IMR-90 (cell line): ENCODE measurements at regions not wholly inside any gene's neighbourhood (a gene's known extent, or its start where the extent isn't known, plus 50 kb on each side); places are given as distances from the start of the nearest gene placed in this dataset.
A peak's percentile ranks its signal among the peaks of the same experiment; 100 is the strongest.

Source experiments
- ATAC-seq: fragments of 200-7000 bp; cut with Tn5 transposase; 2 replicates; pipeline ENCODE4 v1.9.1; 2020; ENCODE audit warnings: low read depth, mild to moderate bottlenecking, moderate library complexity
- BruUV-seq: library from RNA; stranded (reverse); fragments of 400-500 nt; replicated peaks from 2 replicates; lab custom pipeline; 2021; lab: Mats Ljungman, UMichigan
- CTCF ChIA-PET: fragments of 300-600 bp; formaldehyde crosslinking; extraction: SDS; loops from one replicate; lab custom pipeline; 2021; ENCODE audit warnings: antibody characterized with exemption; lab: Yijun Ruan, JAX
- POLR2A ChIA-PET: fragments of 300-600 bp; sonication (Branson Sonifier 250); formaldehyde crosslinking; loops from one replicate; lab custom pipeline; 2022; ENCODE audit warnings: antibody characterized with exemption; ENCODE audit not compliant: unreplicated experiment; lab: Charles Lee
- DNase-seq: peaks from one replicate; pipeline ENCODE4 v3.0.0; 2013
- H2AFZ ChIP-seq: replicated peaks from 2 replicates; pipeline ENCODE3; 2013; ENCODE audit warnings: low read length, mild to moderate bottlenecking; ENCODE audit not compliant: poor library complexity
- H2AK5ac ChIP-seq: 2 replicates; pipeline ENCODE4 v1.6.1; 2013; ENCODE audit warnings: low read depth, low read length, inconsistent platforms
- H2AK9ac ChIP-seq: replicated peaks from 2 replicates; pipeline ENCODE3; 2013; ENCODE audit warnings: mild to moderate bottlenecking, low read depth, low read length, moderate library complexity; ENCODE audit not compliant: poor library complexity
- H2BK120ac ChIP-seq: 2 replicates; pipeline ENCODE4 v1.6.1; 2013; ENCODE audit warnings: low read depth, low read length, inconsistent platforms
- H2BK15ac ChIP-seq: 3 replicates; pipeline ENCODE4 v1.6.1; 2013; ENCODE audit warnings: low read depth, low read length, inconsistent platforms
- H2BK20ac ChIP-seq: 2 replicates; pipeline ENCODE4 v1.6.1; 2013; ENCODE audit warnings: low read depth, mild to moderate bottlenecking, inconsistent platforms, low read length, moderate library complexity
- H2BK5ac ChIP-seq: 2 replicates; pipeline ENCODE4 v1.6.1; 2013; ENCODE audit warnings: mild to moderate bottlenecking, low read depth, low read length, inconsistent platforms; ENCODE audit not compliant: poor library complexity, severe bottlenecking
- H3K14ac ChIP-seq: replicated peaks from 2 replicates; pipeline ENCODE4 v1.6.1; 2013; ENCODE audit warnings: low read depth, low read length, inconsistent platforms
- H3K18ac ChIP-seq: 2 replicates; pipeline ENCODE4 v1.6.1; 2013; ENCODE audit warnings: low read depth, low read length, control low read depth
- H3K23ac ChIP-seq: 2 replicates; pipeline ENCODE4 v1.6.1; 2013; ENCODE audit warnings: low read depth, low read length, inconsistent platforms
- H3K27ac ChIP-seq: 2 replicates; pipeline ENCODE4 v1.5.1; 2013; ENCODE audit warnings: mild to moderate bottlenecking, control low read depth, low read length; ENCODE audit not compliant: insufficient read depth
- H3K27me3 ChIP-seq: 2 replicates; pipeline ENCODE4 v1.6.1; 2013; ENCODE audit warnings: low read length; ENCODE audit not compliant: control insufficient read depth, insufficient read depth
- H3K36me3 ChIP-seq: 2 replicates; pipeline ENCODE4 v1.6.1; 2013; ENCODE audit warnings: low read length, mixed read lengths; ENCODE audit not compliant: control insufficient read depth, insufficient read depth
- H3K4ac ChIP-seq: 2 replicates; pipeline ENCODE4 v1.6.1; 2013; ENCODE audit warnings: low read depth, low read length, inconsistent platforms
- H3K4me1 ChIP-seq: 2 replicates; pipeline ENCODE4 v1.6.1; 2013; ENCODE audit warnings: low read length, mixed read lengths; ENCODE audit not compliant: control insufficient read depth, insufficient read depth
- H3K4me2 ChIP-seq: 2 replicates; pipeline ENCODE4 v1.6.1; 2013; ENCODE audit warnings: low read depth, mild to moderate bottlenecking, control low read depth, low read length, moderate library complexity
- H3K4me3 ChIP-seq: 2 replicates; pipeline ENCODE4 v1.5.1; 2013; ENCODE audit warnings: low read depth, mild to moderate bottlenecking, control low read depth, low read length, moderate library complexity; ENCODE audit not compliant: insufficient read depth
- H3K56ac ChIP-seq: 2 replicates; pipeline ENCODE4 v1.6.1; 2013; ENCODE audit warnings: low read length, inconsistent platforms; ENCODE audit not compliant: insufficient read depth; ENCODE audit errors: extremely low read depth
- H3K79me1 ChIP-seq, 2 experiments: 2 replicates each; pipeline ENCODE4 v1.6.1; 2013; ENCODE audit warnings: low read length in 2 of 2, inconsistent platforms in 1 of 2, low read depth in 1 of 2
- H3K9ac ChIP-seq: 2 replicates; pipeline ENCODE4 v1.6.1; 2013; ENCODE audit warnings: low read depth, low read length, control low read depth
- H3K9me1 ChIP-seq: 2 replicates; pipeline ENCODE4 v1.6.1; 2013; ENCODE audit warnings: low read length, inconsistent platforms; ENCODE audit not compliant: insufficient read depth
- H3K9me3 ChIP-seq: 2 replicates; pipeline ENCODE4 v1.6.1; 2013; ENCODE audit warnings: low read length; ENCODE audit not compliant: control insufficient read depth, insufficient read depth
- H4K20me1 ChIP-seq: 2 replicates; pipeline ENCODE4 v1.6.1; 2013; ENCODE audit warnings: low read length, inconsistent platforms; ENCODE audit not compliant: insufficient read depth
- H4K5ac ChIP-seq: 2 replicates; pipeline ENCODE4 v1.6.1; 2013; ENCODE audit warnings: mild to moderate bottlenecking, low read depth, low read length, control low read depth
- H4K8ac ChIP-seq, 2 experiments: 2 replicates each; pipeline ENCODE4 v1.6.1; 2013; ENCODE audit warnings: low read depth in 2 of 2, low read length in 2 of 2, control low read depth in 1 of 2, inconsistent platforms in 1 of 2
- H4K91ac ChIP-seq: 2 replicates; pipeline ENCODE4 v1.6.1; 2013; ENCODE audit warnings: low read depth, low read length, inconsistent platforms; ENCODE audit not compliant: insufficient read depth
- BHLHE40 ChIP-seq: fragments of 150-350 bp; IDR thresholded peaks from 2 replicates; pipeline ENCODE4 v1.6.1; 2016; ENCODE audit warnings: mild to moderate bottlenecking, low read depth, low read length
- CEBPB ChIP-seq: IDR thresholded peaks from 2 replicates; pipeline ENCODE4 v1.6.1; 2012; ENCODE audit warnings: low read depth, low read length, improper control_type of control experiment
- ELK1 ChIP-seq: fragments of 150-350 bp; IDR thresholded peaks from 2 replicates; pipeline ENCODE4 v1.6.1; 2016; ENCODE audit warnings: low read depth, mild to moderate bottlenecking, low read length, moderate library complexity, borderline replicate concordance
- MAFK ChIP-seq: IDR thresholded peaks from 2 replicates; pipeline ENCODE4 v1.6.1; 2012; ENCODE audit warnings: low read depth, low read length, improper control_type of control experiment
- MAZ ChIP-seq: IDR thresholded peaks from 2 replicates; pipeline ENCODE4 v1.6.1; 2012; ENCODE audit warnings: low read depth, mild to moderate bottlenecking, low read length, improper control_type of control experiment, moderate library complexity, borderline replicate concordance
- NFE2L2 ChIP-seq: fragments of 150-350 bp; IDR thresholded peaks from 2 replicates; pipeline ENCODE4 v1.6.1; 2016; ENCODE audit warnings: low read depth, mild to moderate bottlenecking, low read length
- POLR2A ChIP-seq: IDR thresholded peaks from 2 replicates; pipeline ENCODE4 v1.6.1; 2012; ENCODE audit warnings: mild to moderate bottlenecking, low read depth, low read length
- RAD21 ChIP-seq: IDR thresholded peaks from 2 replicates; pipeline ENCODE4 v1.6.1; 2012; ENCODE audit warnings: low read length, improper control_type of control experiment
- RCOR1 ChIP-seq: IDR thresholded peaks from 2 replicates; pipeline ENCODE4 v1.6.1; 2012; ENCODE audit warnings: mild to moderate bottlenecking, low read length, improper control_type of control experiment; ENCODE audit not compliant: insufficient replicate concordance
- RFX5 ChIP-seq: IDR thresholded peaks from 2 replicates; pipeline ENCODE4 v1.8.0; 2012; ENCODE audit warnings: low read depth, mild to moderate bottlenecking, low read length, moderate library complexity
- SMC3 ChIP-seq: fragments of 150-350 bp; IDR thresholded peaks from 2 replicates; pipeline ENCODE4 v1.6.1; 2016; ENCODE audit warnings: low read depth, mild to moderate bottlenecking, antibody characterized with exemption, low read length, moderate library complexity
- dilution Hi-C: fragments of 300-500 bp; cut with HindIII; formaldehyde crosslinking; loops from one replicate; pipeline ENCODE4 v1.14.3; 2018; ENCODE audit warnings: low sequenced_read_pairs; ENCODE audit not compliant: unreplicated experiment
- in situ Hi-C: fragments of 300-500 bp; cut with MboI; formaldehyde crosslinking; loops from 3 replicates; pipeline ENCODE4 v1.14.3; 2019; ENCODE audit warnings: low sequenced_read_pairs, inconsistent platforms, mixed read lengths
- intact Hi-C: fragments of 100-400 bp; cut with micrococcal nuclease; formaldehyde crosslinking; loops from 2 replicates; pipeline ENCODE4 v1.10.0; 2022
- TF ChIP-seq, protein P1 (sequence below): conservative IDR thresholded peaks from 2 replicates; pipeline ENCODE4 v1.5.1; 2012; ENCODE audit warnings: mild to moderate bottlenecking, low read depth, low read length, improper control_type of control experiment

DNA sequence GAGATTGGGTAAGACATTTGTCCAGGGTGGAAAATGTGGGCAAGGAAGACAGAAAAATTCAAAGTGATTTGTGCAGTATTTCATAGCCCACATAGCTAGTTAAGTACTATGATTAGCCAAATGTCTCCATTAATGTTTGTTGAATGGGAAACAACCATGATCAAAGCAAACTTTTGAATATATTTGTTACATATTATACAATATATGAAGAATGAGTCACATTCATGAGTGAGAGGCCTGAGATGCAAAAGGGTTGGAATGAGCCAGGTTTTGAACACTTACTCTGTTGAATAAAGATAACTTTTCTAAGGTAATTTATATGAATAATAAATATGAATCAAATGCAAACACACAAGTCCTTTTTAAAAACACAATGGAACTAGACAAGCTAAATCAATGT, 984.5 kb upstream of the CDH2 start:
- Histone ChIP-seq H3K18ac (peak overlapping the region; percentile 95; the same call in 1 of the 2 replicates), H4K91ac (peak overlapping the region; percentile 81), H3K4ac (peak overlapping the region; percentile 42), H3K27ac (peak overlapping the region; percentile 62; the same call in 1 of the 2 replicates), H3K9me1 (no peaks in the 10 kb centered on the region), H2BK5ac (peak overlapping the region; percentile 59), H3K4me1 (peaks cover 11% of the 10 kb centered on the region), H3K23ac (peak overlapping the region; percentile 2; the same call in 1 of the 2 replicates), H2BK15ac (peak overlapping the region; percentile 97; the same call in 2 of the 3 replicates), H2BK20ac (peak overlapping the region; percentile 75), H2AK5ac (peak overlapping the region; percentile 71), H3K27me3 (no peaks in the 10 kb centered on the region), H3K36me3 (no peaks in the 10 kb centered on the region; the same call in 1 of the 2 replicates), H3K4me3 (no peak overlapping the region), H3K14ac (0 out of 2 replicates have a peak overlapping the region, but pooled peaks have one; percentile 5), H3K79me1 (peaks cover 0 to 8% of the 10 kb centered on the region in 2 experiments; a peak in 1 of 4 replicates), H3K4me2 (no peak overlapping the region), H4K8ac (peak overlapping the region; percentile 59 to 88), H3K56ac (no peak overlapping the region; the same call in 1 of the 2 replicates), H2BK120ac (peak overlapping the region; percentile 71), H2AFZ (no peak overlapping the region), H3K9ac (no peak overlapping the region), H4K20me1 (no peaks in the 10 kb centered on the region), H2AK9ac (no peak overlapping the region), H4K5ac (peak overlapping the region; percentile 83; the same call in 1 of the 2 replicates), H3K9me3 (no peaks in the 10 kb centered on the region)
- DNase-seq (peak; percentile 26), ATAC-seq (no peak)
- dilution Hi-C loops = no loop called here
- BruUV-seq = no TSS peak
- in situ Hi-C loops = no loop called here
- intact Hi-C loops = loop anchor here (5.0 kb wide), 1 partner anchor 164 kb away; no protein-coding TSS in a partner anchor
- no peak for TF ChIP-seq ELK1
- TF ChIP-seq RCOR1 = no peak
- TF ChIP-seq POLR2A = no peak
- TF ChIP-seq CEBPB = no peak
- TF ChIP-seq, protein P1, sequence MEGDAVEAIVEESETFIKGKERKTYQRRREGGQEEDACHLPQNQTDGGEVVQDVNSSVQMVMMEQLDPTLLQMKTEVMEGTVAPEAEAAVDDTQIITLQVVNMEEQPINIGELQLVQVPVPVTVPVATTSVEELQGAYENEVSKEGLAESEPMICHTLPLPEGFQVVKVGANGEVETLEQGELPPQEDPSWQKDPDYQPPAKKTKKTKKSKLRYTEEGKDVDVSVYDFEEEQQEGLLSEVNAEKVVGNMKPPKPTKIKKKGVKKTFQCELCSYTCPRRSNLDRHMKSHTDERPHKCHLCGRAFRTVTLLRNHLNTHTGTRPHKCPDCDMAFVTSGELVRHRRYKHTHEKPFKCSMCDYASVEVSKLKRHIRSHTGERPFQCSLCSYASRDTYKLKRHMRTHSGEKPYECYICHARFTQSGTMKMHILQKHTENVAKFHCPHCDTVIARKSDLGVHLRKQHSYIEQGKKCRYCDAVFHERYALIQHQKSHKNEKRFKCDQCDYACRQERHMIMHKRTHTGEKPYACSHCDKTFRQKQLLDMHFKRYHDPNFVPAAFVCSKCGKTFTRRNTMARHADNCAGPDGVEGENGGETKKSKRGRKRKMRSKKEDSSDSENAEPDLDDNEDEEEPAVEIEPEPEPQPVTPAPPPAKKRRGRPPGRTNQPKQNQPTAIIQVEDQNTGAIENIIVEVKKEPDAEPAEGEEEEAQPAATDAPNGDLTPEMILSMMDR = no peak
- no peak for TF ChIP-seq MAFK
- no peak for TF ChIP-seq MAZ
- no peak for TF ChIP-seq SMC3
- no peak for TF ChIP-seq RAD21
- TF ChIP-seq NFE2L2 = no peak
- no peak; the same call in 1 of the 2 replicates for TF ChIP-seq RFX5
- TF ChIP-seq BHLHE40 = no peak
- ChIA-PET CTCF (interaction anchor here (1.0 kb wide), 1 partner anchor 23 kb away, joined by 3 read pairs; no protein-coding TSS in a partner anchor), POLR2A (no interaction called here)
